Heart left ventricle (tissue), 16 donors: ENCODE measurements at regions not wholly inside any gene's neighbourhood (a gene's known extent, or its start where the extent isn't known, plus 50 kb on each side); places are given as distances from the start of the nearest gene placed in this dataset.

ENCODE experiments used
- ATAC-seq, 4 donors: fragments of 200-7000 bp; cut with Tn5 transposase; one replicate each; pipeline ENCODE4 v1.9.1; 2020 to 2022; ENCODE audit warnings: moderate library complexity in 4 of 4, mild to moderate bottlenecking in 3 of 4, moderate number of reproducible peaks in 1 of 4
- DNase-seq, 5 donors: peaks; one replicate each; pipeline ENCODE4 v3.0.0-alpha.2; 2020
- H3K27ac ChIP-seq, 12 donors: fragments of 200-600 bp; sonication (generic) in 4 of 12; one replicate each; pipeline versions ENCODE4 v1.5.0 to v1.8.0; 2016 to 2022; ENCODE audit warnings: mild to moderate bottlenecking in 2 of 12
- H3K27me3 ChIP-seq, 9 donors: fragments of 200-600 bp; sonication (generic) in 2 of 9; one replicate each; pipeline versions ENCODE4 v1.5.1 to v1.8.0; 2016 to 2022; ENCODE audit warnings: mild to moderate bottlenecking in 3 of 9
- H3K36me3 ChIP-seq, 9 donors: fragments of 200-600 bp; sonication (generic) in 2 of 9; one replicate each; pipeline versions ENCODE4 v1.5.0 to v1.8.0; 2018 to 2022; ENCODE audit warnings: mild to moderate bottlenecking in 2 of 9
- H3K4me1 ChIP-seq, 12 donors: fragments of 200-600 bp; sonication (generic) in 4 of 12; one replicate each; pipeline versions ENCODE4 v1.5.0 to v1.8.0; 2016 to 2022; ENCODE audit warnings: mild to moderate bottlenecking in 3 of 12
- H3K4me3 ChIP-seq, 12 donors: fragments of 200-600 bp; sonication (generic) in 4 of 12; one replicate each; pipeline versions ENCODE4 v1.5.0 to v1.8.0; 2017 to 2022; ENCODE audit warnings: mild to moderate bottlenecking in 9 of 12, moderate library complexity in 4 of 12
- H3K9me3 ChIP-seq, 12 donors: fragments of 200-600 bp; sonication (generic) in 4 of 12; one replicate each; pipeline versions ENCODE4 v1.5.0 to v1.8.0; 2016 to 2022; ENCODE audit warnings: mild to moderate bottlenecking in 1 of 12
- POLR2A ChIP-seq, 2 donors: fragments of 450-650 bp; IDR thresholded peaks; one replicate each; pipeline ENCODE4 v1.6.1; 2017; ENCODE audit warnings: antibody characterized with exemption in 2 of 2, mild to moderate bottlenecking in 2 of 2, moderate library complexity in 2 of 2
- WGBS, 4 donors: extraction: QIAGEN DNeasy Blood & Tissue Kit in 2 of 4; methylation state at CpG; one replicate each; pipeline versions ENCODE4 v1.1.5 to v1.1.7; 2013 to 2018; 5-methylcytosine and 5-hydroxymethylcytosine counted together
- intact Hi-C, 10 donors: fragments of 100-400 bp; cut with DNase I; formaldehyde crosslinking; loops; one replicate each; pipeline versions ENCODE4 v1.11.1 to v1.14.2; 2022
- TF ChIP-seq, protein P1 (sequence below), 12 donors: fragments of 200-600 bp; sonication (generic) in 4 of 12; IDR thresholded peaks; one replicate each; pipeline versions ENCODE4 v1.5.0 to v1.8.0; 2018 to 2022; ENCODE audit warnings: antibody characterized with exemption in 12 of 12, mild to moderate bottlenecking in 5 of 12
- donor health status: ischemic (EF 13 %, LVEDD 7.1; RV severe dilation, severe dysfunction).
- donor health status: healthy with polysubstance abuse.
- donor health status: DM: no; HTN: yes; CAD: no.
- donor health status: DM: no; HTN: no; CAD: no.
- donor health status: ischemic (EF 25% LVEDD 6.9; RV normal size, moderate dysfunction).
- donor health status: ischemic (EF 25% LVEDD 5.7; RV mildly dilated, moderate dysfunction).
- donor health status: healthy.
- donor health status: DM: yes; HTN: yes; CAD: no.
- donor health status: ischemic (EF 35%, LVEDD 5.7; RV mildly dilated, moderate dysfunction).
- donor health status: nonischemic (EF 11% LVEDD 7.7; RV severe dilation, severe dysfunction).
- donor health status: DM: yes; HTN: yes; CAD: no.
- donor health status: PGD.
- donor health status: ischemic (EF 29% LVEDD 5.4; RV normal size, mild dysfunction).
- donor health status: nonischemic (EF 23%, LVEDD 6.1; RV moderate dilation, normal function).

DNA sequence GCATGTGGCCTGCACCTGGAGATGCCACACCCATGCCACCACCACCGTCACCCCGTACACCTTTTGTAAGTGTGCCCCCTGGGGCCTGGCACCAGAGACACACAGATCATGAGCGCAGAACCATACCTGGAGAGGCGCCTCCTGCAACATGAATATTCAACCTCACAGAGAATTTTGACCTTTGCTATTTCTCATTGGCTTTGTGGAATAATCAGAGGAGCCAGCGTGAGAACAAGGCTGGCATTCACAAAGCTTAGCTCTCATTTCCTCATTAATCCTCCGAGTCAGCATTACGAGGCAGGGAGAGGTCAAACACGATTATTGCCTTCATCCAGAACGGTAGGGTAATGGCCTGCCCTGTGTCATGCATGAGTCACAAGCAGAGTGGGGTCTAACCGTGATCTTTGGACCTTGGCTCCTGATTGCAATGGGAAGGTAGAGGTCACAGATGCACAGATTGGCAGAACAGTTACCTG, 73.0 kb upstream of the POMGNT2 start:
- intact Hi-C loops, result loop anchor here in 1 of 10 donors (5.0 kb wide), 1 partner anchor 38 kb away; no protein-coding TSS in a partner anchor
- WGBS, 4 donors, result 90 to 97% (median 91%) methylated on average over 10 of the region's 10 CpGs
- no peak for DNase-seq
- peak in 2 of 4 donors; percentile 31 to 37 for ATAC-seq
- H3K27ac ChIP-seq, result peak overlapping the region in 2 of 12 donors; percentile 61 to 70
- no peaks in the 10 kb centered on the region for H3K27me3 ChIP-seq
- peaks cover 0 to 5% (median 0%) of the 10 kb centered on the region in 12 donors for H3K9me3 ChIP-seq
- no peak overlapping the region for H3K4me3 ChIP-seq
- no peaks in the 10 kb centered on the region for H3K36me3 ChIP-seq
- TF ChIP-seq, protein P1, sequence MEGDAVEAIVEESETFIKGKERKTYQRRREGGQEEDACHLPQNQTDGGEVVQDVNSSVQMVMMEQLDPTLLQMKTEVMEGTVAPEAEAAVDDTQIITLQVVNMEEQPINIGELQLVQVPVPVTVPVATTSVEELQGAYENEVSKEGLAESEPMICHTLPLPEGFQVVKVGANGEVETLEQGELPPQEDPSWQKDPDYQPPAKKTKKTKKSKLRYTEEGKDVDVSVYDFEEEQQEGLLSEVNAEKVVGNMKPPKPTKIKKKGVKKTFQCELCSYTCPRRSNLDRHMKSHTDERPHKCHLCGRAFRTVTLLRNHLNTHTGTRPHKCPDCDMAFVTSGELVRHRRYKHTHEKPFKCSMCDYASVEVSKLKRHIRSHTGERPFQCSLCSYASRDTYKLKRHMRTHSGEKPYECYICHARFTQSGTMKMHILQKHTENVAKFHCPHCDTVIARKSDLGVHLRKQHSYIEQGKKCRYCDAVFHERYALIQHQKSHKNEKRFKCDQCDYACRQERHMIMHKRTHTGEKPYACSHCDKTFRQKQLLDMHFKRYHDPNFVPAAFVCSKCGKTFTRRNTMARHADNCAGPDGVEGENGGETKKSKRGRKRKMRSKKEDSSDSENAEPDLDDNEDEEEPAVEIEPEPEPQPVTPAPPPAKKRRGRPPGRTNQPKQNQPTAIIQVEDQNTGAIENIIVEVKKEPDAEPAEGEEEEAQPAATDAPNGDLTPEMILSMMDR (IDR thresholded peaks at IDR 0.05), result no peak
- no peak for TF ChIP-seq POLR2A (IDR thresholded peaks at IDR 0.05)
- H3K4me1 ChIP-seq, result peaks cover 0 to 58% (median 22%) of the 10 kb centered on the region in 12 donors

DNA sequence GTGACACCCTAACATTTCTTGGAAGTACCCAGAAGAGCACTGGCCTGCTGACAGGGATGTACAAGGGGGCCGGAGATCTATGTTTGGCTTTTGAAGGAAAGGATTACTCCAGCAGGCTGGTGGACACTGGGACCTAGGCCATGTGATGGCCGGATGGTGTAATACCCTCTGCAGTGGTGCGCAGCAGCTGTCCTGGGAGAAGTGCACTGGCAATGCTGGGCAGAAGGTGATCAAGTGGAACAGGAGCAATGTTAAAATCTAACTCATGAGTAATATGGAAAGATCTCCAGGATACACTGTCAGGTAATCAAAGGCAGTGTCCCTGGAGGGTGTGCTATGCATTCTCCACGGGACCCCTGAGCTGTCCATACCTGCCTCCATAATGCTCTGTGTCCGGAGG, 71.2 kb upstream of the POMGNT2 start:
- TF ChIP-seq, protein P1 (IDR thresholded peaks at IDR 0.05), result no peak
- TF ChIP-seq POLR2A (IDR thresholded peaks at IDR 0.05), result no peak
- Histone ChIP-seq H3K27ac (peak overlapping the region in 8 of 12 donors; percentile 16 to 59 (median 36)), H3K27me3 (no peaks in the 10 kb centered on the region), H3K4me1 (peaks cover 0 to 53% (median 22%) of the 10 kb centered on the region in 12 donors), H3K9me3 (peaks cover 0 to 13% (median 3%) of the 10 kb centered on the region in 12 donors), H3K4me3 (no peak overlapping the region), H3K36me3 (no peaks in the 10 kb centered on the region)
- WGBS, 4 donors, result 82 to 94% (median 88%) methylated on average over 5 of the region's 5 CpGs
- DNase-seq (no peak), ATAC-seq (peak in 1 of 4 donors; percentile 9)
- intact Hi-C loops, result loop anchor here in 1 of 10 donors (5.0 kb wide), 1 partner anchor 40 kb away; no protein-coding TSS in a partner anchor

DNA sequence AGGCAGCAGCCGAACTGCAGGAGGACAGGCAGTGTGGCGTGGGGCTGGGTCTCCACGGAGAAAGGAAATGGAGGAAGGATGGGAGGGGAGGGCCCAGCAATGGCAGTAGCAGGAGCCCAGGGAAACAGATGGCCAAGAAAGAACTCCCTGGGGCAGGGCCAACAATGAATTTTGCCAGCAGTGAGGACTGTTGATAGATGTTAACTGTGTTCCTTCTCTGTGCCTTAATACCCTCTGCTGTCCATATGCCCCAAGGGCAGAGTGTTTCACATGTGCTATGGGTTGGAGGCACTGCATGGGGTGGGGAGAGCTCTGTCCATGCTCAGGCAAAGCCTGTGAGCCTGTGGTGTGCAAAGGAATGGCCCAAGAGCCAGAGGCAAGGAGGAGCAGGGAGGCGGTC, 70.8 kb upstream of the POMGNT2 start:
- Histone ChIP-seq H3K27me3 (no peaks in the 10 kb centered on the region), H3K4me3 (no peak overlapping the region), H3K36me3 (no peaks in the 10 kb centered on the region), H3K27ac (peak overlapping the region in 8 of 12 donors; percentile 20 to 59 (median 36)), H3K4me1 (peaks cover 0 to 49% (median 22%) of the 10 kb centered on the region in 12 donors), H3K9me3 (peaks cover 0 to 13% (median 3%) of the 10 kb centered on the region in 12 donors)
- TF ChIP-seq, protein P1 (IDR thresholded peaks at IDR 0.05), result no peak
- no peak for TF ChIP-seq POLR2A (IDR thresholded peaks at IDR 0.05)
- intact Hi-C loops, result loop anchor here in 1 of 10 donors (5.0 kb wide), 1 partner anchor 41 kb away; no protein-coding TSS in a partner anchor
- DNase-seq, result peak in 1 of 5 donors; percentile 37
- 61 to 69% (median 64%) methylated on average over 4 of the region's 4 CpGs for WGBS, 4 donors
- ATAC-seq, result peak in 3 of 4 donors; percentile 35 to 76 (median 47)

DNA sequence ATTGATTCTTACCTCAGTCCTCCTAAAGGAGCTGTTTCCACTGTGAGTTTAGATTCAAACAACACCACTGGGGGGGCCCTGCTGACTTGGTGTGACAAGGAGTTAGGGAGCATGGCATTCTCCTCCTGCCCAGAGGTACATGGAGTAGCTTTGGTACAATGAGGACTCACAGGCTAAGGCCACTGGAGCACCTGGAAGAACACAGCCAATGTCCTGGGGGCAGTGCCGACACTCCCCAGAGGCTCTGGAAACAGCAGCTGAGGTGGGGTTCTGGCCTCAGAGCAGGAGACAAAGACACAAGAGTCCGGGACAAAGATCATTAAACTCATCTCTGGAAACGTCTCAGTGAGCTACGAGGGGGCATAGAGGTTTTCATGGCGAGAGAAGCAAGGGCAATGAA, 69.7 kb upstream of the POMGNT2 start:
- H3K4me1 ChIP-seq, result peaks cover 0 to 37% (median 18%) of the 10 kb centered on the region in 12 donors
- no peak overlapping the region for H3K4me3 ChIP-seq
- intact Hi-C loops, result loop anchor here in 1 of 10 donors (5.0 kb wide), 1 partner anchor 42 kb away; no protein-coding TSS in a partner anchor
- TF ChIP-seq, protein P1 (IDR thresholded peaks at IDR 0.05), result no peak
- TF ChIP-seq POLR2A (IDR thresholded peaks at IDR 0.05), result no peak
- H3K27ac ChIP-seq, result peak overlapping the region in 1 of 12 donors; percentile 14
- DNase-seq (no peak), ATAC-seq (no peak)
- H3K36me3 ChIP-seq, result no peaks in the 10 kb centered on the region
- H3K9me3 ChIP-seq, result peaks cover 0 to 13% (median 3%) of the 10 kb centered on the region in 12 donors
- 89 to 95% (median 92%) methylated on average over 5 of the region's 5 CpGs for WGBS, 4 donors
- H3K27me3 ChIP-seq, result no peaks in the 10 kb centered on the region
